Activated effector memory CD4-positive, alpha-beta T cell treated with Interleukin-2 at 50 U/mL for 16 hours (primary cell): ENCODE measurements at regions not wholly inside any gene's neighbourhood (a gene's known extent, or its start where the extent isn't known, plus 50 kb on each side); places are given as distances from the start of the nearest gene placed in this dataset.
"Not testable (repeated sequence)": the region's sequence is repeated elsewhere in the genome, so short reads cannot be mapped to it uniquely, and the experiment has no call there.

Source experiments
- DNase-seq: peaks from one replicate; pipeline ENCODE4 v3.0.0-alpha.2; 2020

GRCh38 chr9:89674667-89675057 is 69.8 kb downstream of the GADD45G start:
- DNase-seq = no peak

GRCh38 chr9:89675058-89675742 is 70.4 kb downstream of the GADD45G start:
- DNase-seq = no peak

GRCh38 chr9:89676281-89676680 is 71.5 kb downstream of the GADD45G start:
- DNase-seq = no peak

- DNase-seq = no peak
Observed at GRCh38 chr9:89677702-89678395, 73.0 kb downstream of the GADD45G start.

GRCh38 chr9:89678396-89679015 is 73.7 kb downstream of the GADD45G start:
- DNase-seq = no peak

- no peak for DNase-seq
Observed at GRCh38 chr9:89679016-89679415, 74.2 kb downstream of the GADD45G start.

- no peak for DNase-seq
Observed at GRCh38 chr9:89679581-89679980, 74.8 kb downstream of the GADD45G start.

- no peak for DNase-seq
Observed at GRCh38 chr9:89680547-89681467, 76.0 kb downstream of the GADD45G start.

GRCh38 chr9:89681468-89681859 is 76.7 kb downstream of the GADD45G start:
- DNase-seq = not testable (repeated sequence)

GRCh38 chr9:89683626-89684025 is 78.8 kb downstream of the GADD45G start:
- DNase-seq = no peak

- no peak for DNase-seq
Observed at GRCh38 chr9:89684218-89684617, 79.4 kb downstream of the GADD45G start.

GRCh38 chr9:89684912-89685636 is 80.3 kb downstream of the GADD45G start:
- no peak for DNase-seq

- no peak for DNase-seq
Observed at GRCh38 chr9:89685698-89686097, 80.9 kb downstream of the GADD45G start.

GRCh38 chr9:89686126-89686525 is 81.3 kb downstream of the GADD45G start:
- DNase-seq = no peak

GRCh38 chr9:89686621-89687020 is 81.8 kb downstream of the GADD45G start:
- no peak for DNase-seq

GRCh38 chr9:89687188-89687587 is 82.4 kb downstream of the GADD45G start:
- DNase-seq = no peak

GRCh38 chr9:89687848-89688247 is 83.0 kb downstream of the GADD45G start:
- no peak for DNase-seq

GRCh38 chr9:89689321-89689720 is 84.5 kb downstream of the GADD45G start:
- not testable (repeated sequence) for DNase-seq

GRCh38 chr9:89690334-89690912 is 85.6 kb downstream of the GADD45G start:
- no peak for DNase-seq

- DNase-seq = no peak
Observed at GRCh38 chr9:89695441-89695891, 90.7 kb downstream of the GADD45G start.

GRCh38 chr9:89695979-89696378 is 91.2 kb downstream of the GADD45G start:
- not testable (repeated sequence) for DNase-seq

GRCh38 chr9:89696780-89697179 is 92.0 kb downstream of the GADD45G start:
- no peak for DNase-seq
